MCF 10A (cell line): ENCODE measurements at regions not wholly inside any gene's neighbourhood (a gene's known extent, or its start where the extent isn't known, plus 50 kb on each side); places are given as distances from the start of the nearest gene placed in this dataset.

Source experiments
- BruUV-seq: library from RNA; stranded (reverse); fragments of 400-500 nt; replicated peaks from 2 replicates; lab custom pipeline; 2021; lab: Mats Ljungman, UMichigan
- CTCF ChIA-PET: fragments of 300-600 bp; sonication (Branson Sonifier 250); formaldehyde crosslinking; extraction: SDS; loops from one replicate; lab custom pipeline; 2021; ENCODE audit warnings: antibody characterized with exemption, inconsistent platforms; lab: Yijun Ruan, JAX
- POLR2A ChIA-PET: fragments of 300-600, 350-650 bp; sonication (Branson Sonifier 250); formaldehyde crosslinking; extraction: SDS; loops from one replicate; lab custom pipeline; 2020; ENCODE audit warnings: antibody characterized with exemption, inconsistent platforms; lab: Yijun Ruan, JAX
- DNase-seq: peaks from one replicate; pipeline ENCODE4 v3.0.0-alpha.2; 2018; ENCODE audit not compliant: unreplicated experiment
- H3K27ac Mint-ChIP-seq: one replicate; pipeline ENCODE4 v1.8.0; 2022; ENCODE audit warnings: mild to moderate bottlenecking, low read depth, mixed read lengths; ENCODE audit not compliant: unreplicated experiment
- H3K27me3 Mint-ChIP-seq: one replicate; pipeline ENCODE4 v1.8.0; 2022; ENCODE audit warnings: mixed read lengths; ENCODE audit not compliant: insufficient read depth, unreplicated experiment
- H3K36me3 Mint-ChIP-seq: one replicate; pipeline ENCODE4 v1.8.0; 2022; ENCODE audit warnings: mild to moderate bottlenecking, moderate library complexity, mixed read lengths; ENCODE audit not compliant: insufficient read depth, unreplicated experiment
- H3K4me1 Mint-ChIP-seq: one replicate; pipeline ENCODE4 v1.8.0; 2022; ENCODE audit warnings: mixed read lengths; ENCODE audit not compliant: insufficient read depth, unreplicated experiment
- H3K4me3 Mint-ChIP-seq: one replicate; pipeline ENCODE4 v1.8.0; 2022; ENCODE audit warnings: mild to moderate bottlenecking, moderate library complexity, mixed read lengths; ENCODE audit not compliant: unreplicated experiment
- H3K9me3 Mint-ChIP-seq: one replicate; pipeline ENCODE4 v1.8.0; 2022; ENCODE audit warnings: mixed read lengths; ENCODE audit not compliant: unreplicated experiment
- intact Hi-C: fragments of 100-400 bp; cut with micrococcal nuclease; formaldehyde crosslinking; loops from 2 replicates; pipeline ENCODE4 v1.14.1; 2022
- TF ChIP-seq, protein P1 (sequence below): fragments of 200-600 bp; IDR thresholded peaks from one replicate; pipeline ENCODE4 v1.8.0; 2022; ENCODE audit warnings: antibody characterized with exemption, mild to moderate bottlenecking; ENCODE audit not compliant: unreplicated experiment

DNA sequence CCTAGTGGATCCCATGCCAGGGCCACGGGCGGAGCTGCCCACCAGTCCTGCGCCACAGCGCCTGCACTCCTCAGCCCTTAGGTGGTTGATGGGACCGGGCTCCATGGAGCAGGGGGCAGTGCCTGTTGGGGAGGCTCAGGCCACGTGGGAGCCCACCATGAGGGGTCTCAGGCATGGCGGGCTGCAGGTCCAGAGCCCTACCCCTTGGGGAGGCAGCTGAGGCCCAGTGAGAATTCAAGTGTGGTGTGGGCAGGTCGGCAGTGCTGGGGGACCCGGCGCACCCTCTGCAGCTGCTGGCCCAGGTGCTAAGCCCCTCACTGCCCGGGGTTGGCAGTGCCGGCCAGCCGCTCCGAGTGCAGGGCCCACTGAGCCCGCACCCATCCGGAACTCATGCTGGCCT, 139.8 kb upstream of the LYZL2 start:
- Mint-ChIP-seq H3K27me3 (no peaks in the 10 kb centered on the region), H3K36me3 (no peaks in the 10 kb centered on the region), H3K9me3 (peaks cover 8% of the 10 kb centered on the region), H3K4me1 (no peaks in the 10 kb centered on the region), H3K27ac (no peak overlapping the region), H3K4me3 (no peak overlapping the region)
- no peak for DNase-seq
- BruUV-seq, result no TSS peak
- intact Hi-C loops, result no loop called here
- CTCF ChIA-PET, result interaction anchor here (0.6 kb wide), 1 partner anchor 178 kb away, joined by 3 read pairs; no protein-coding TSS in a partner anchor
- TF ChIP-seq, protein P1, sequence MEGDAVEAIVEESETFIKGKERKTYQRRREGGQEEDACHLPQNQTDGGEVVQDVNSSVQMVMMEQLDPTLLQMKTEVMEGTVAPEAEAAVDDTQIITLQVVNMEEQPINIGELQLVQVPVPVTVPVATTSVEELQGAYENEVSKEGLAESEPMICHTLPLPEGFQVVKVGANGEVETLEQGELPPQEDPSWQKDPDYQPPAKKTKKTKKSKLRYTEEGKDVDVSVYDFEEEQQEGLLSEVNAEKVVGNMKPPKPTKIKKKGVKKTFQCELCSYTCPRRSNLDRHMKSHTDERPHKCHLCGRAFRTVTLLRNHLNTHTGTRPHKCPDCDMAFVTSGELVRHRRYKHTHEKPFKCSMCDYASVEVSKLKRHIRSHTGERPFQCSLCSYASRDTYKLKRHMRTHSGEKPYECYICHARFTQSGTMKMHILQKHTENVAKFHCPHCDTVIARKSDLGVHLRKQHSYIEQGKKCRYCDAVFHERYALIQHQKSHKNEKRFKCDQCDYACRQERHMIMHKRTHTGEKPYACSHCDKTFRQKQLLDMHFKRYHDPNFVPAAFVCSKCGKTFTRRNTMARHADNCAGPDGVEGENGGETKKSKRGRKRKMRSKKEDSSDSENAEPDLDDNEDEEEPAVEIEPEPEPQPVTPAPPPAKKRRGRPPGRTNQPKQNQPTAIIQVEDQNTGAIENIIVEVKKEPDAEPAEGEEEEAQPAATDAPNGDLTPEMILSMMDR, result no peak
- POLR2A ChIA-PET, result no interaction called here

DNA sequence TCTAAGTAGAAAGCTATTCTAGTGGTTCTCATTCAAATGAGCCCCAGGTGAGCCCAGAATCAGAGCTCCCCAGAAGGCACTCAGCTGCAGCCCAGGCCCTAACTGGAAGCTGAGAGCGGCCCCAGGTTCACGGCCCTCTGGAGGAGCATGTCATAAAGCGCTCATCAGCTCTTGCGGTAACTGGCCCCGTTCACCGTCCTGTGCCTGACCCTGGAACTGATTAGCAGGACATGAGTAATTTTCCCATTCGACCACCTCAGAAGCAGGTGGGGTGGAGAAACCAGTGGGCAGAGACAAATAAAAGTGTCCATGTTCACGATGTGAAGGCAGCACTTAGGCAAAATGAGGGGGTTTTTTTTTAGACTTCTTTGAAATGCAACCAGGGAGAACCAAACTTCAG, 136.1 kb upstream of the LYZL2 start:
- H3K4me3 Mint-ChIP-seq, result no peak overlapping the region
- H3K36me3 Mint-ChIP-seq, result no peaks in the 10 kb centered on the region
- no peak overlapping the region for H3K27ac Mint-ChIP-seq
- H3K27me3 Mint-ChIP-seq, result no peaks in the 10 kb centered on the region
- H3K9me3 Mint-ChIP-seq, result no peaks in the 10 kb centered on the region
- H3K4me1 Mint-ChIP-seq, result no peaks in the 10 kb centered on the region
- no peak for DNase-seq
- no TSS peak for BruUV-seq
- ChIA-PET POLR2A (no interaction called here), CTCF (no interaction called here)
- TF ChIP-seq, protein P1, result no peak
- intact Hi-C loops, result no loop called here

DNA sequence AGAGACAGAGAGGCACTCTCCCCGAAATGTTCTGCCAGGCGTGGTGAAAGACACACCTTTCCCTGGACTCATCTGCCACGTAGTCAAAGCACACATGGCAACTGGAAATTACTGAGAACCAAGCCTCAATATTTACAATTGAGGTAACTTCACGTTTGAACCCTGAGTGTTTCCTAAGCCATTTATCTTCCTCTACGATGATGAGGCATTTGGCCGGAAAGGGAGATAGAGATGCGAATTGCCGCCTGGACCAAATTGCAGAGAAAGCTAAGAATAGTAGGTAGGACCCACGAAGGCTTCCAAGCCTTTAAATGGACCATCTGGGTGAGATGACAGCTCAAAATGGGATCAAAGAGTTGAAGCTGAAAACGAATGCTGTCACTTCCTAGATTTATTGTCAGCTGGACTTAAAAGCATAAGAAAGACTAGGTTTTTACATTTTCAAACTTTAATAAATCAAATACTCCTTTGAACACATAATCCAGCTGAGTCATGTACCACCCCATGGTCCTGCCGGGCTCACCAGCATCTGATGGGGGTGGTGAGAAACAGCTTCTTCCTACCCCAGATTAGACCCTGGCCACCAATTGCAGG, 135.6 kb upstream of the LYZL2 start:
- intact Hi-C loops, result no loop called here
- ChIA-PET CTCF (no interaction called here), POLR2A (no interaction called here)
- TF ChIP-seq, protein P1, result no peak
- no peak overlapping the region for H3K4me3 Mint-ChIP-seq
- no peaks in the 10 kb centered on the region for H3K36me3 Mint-ChIP-seq
- no TSS peak for BruUV-seq
- H3K9me3 Mint-ChIP-seq, result no peaks in the 10 kb centered on the region
- H3K27ac Mint-ChIP-seq, result no peak overlapping the region
- no peaks in the 10 kb centered on the region for H3K27me3 Mint-ChIP-seq
- H3K4me1 Mint-ChIP-seq, result no peaks in the 10 kb centered on the region
- no peak for DNase-seq

DNA sequence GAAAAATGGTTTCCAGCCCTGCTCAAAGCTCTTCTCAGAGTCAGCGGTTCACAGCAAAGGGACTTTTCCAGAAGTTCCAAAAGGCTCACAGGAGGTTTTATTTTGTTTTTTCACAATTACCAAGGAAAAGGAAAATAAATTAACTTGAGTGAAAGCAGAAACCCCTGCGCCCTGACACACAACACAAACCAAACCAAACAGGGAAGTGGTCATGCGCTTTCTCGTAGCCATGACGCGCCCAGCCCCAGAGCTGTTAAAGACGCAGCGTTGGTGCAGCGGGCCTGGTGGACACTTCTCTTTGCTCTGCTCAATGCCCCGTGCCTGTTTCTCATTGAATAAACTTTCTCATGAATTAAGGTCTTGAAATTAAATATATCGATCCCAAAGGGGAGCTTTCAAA, 134.4 kb upstream of the LYZL2 start:
- no peak overlapping the region for H3K4me3 Mint-ChIP-seq
- H3K27ac Mint-ChIP-seq, result no peak overlapping the region
- TF ChIP-seq, protein P1, result no peak
- no peaks in the 10 kb centered on the region for H3K9me3 Mint-ChIP-seq
- no peaks in the 10 kb centered on the region for H3K27me3 Mint-ChIP-seq
- no TSS peak for BruUV-seq
- intact Hi-C loops, result no loop called here
- DNase-seq, result no peak
- no peaks in the 10 kb centered on the region for H3K4me1 Mint-ChIP-seq
- POLR2A ChIA-PET, result no interaction called here
- no peaks in the 10 kb centered on the region for H3K36me3 Mint-ChIP-seq
- CTCF ChIA-PET, result no interaction called here
